SU-DHL-6 (cell line): ENCODE measurements at regions not wholly inside any gene's neighbourhood (a gene's known extent, or its start where the extent isn't known, plus 50 kb on each side); places are given as distances from the start of the nearest gene placed in this dataset.

Source experiments
- CTCF ChIP-seq: fragments of 200-600 bp; sonication (generic); IDR thresholded peaks from one replicate; pipeline ENCODE4 v1.5.1; 2017; ENCODE audit warnings: antibody characterized with exemption, mild to moderate bottlenecking, low read length, moderate library complexity; ENCODE audit not compliant: insufficient read depth, poor library complexity, severe bottlenecking
- EZH2phosphoT487 ChIP-seq: fragments of 200-600 bp; sonication (generic), shearing (Covaris generic); conservative IDR thresholded peaks from 2 replicates; pipeline ENCODE4 v1.6.1; 2018; ENCODE audit warnings: mild to moderate bottlenecking, antibody characterized with exemption, low read length, moderate library complexity, mixed read lengths

GRCh38 chrX:97806238-97806637 lies 922.5 kb downstream of the RPA4 start:
- TF ChIP-seq CTCF (no peak), EZH2phosphoT487 (no peak)
